Keratinocyte (primary cell): ENCODE measurements at regions not wholly inside any gene's neighbourhood (a gene's known extent, or its start where the extent isn't known, plus 50 kb on each side); places are given as distances from the start of the nearest gene placed in this dataset.

Source experiments
- CTCF ChIP-seq, 3 experiments: IDR thresholded peaks in 1 of 3; conservative IDR thresholded peaks in 1 of 3; optimal IDR thresholded peaks in 1 of 3; 2 replicates in 2 of 3; 3 replicates in 1 of 3; pipeline versions ENCODE3 to v1.5.1; 2011; ENCODE audit warnings: low read length in 3 of 3, mild to moderate bottlenecking in 3 of 3, moderate library complexity in 2 of 3, control low read depth in 1 of 3, inconsistent platforms in 1 of 3; ENCODE audit not compliant: insufficient read depth in 2 of 3; ENCODE audit errors: extremely low read depth in 1 of 3
- EZH2 ChIP-seq: IDR thresholded peaks from one replicate; pipeline ENCODE4 v1.6.1; 2012; ENCODE audit warnings: inconsistent platforms, mild to moderate bottlenecking, low read length, moderate library complexity

GRCh38 chr12:67726868-67727267 lies 78.3 kb downstream of the DYRK2 start:
- TF ChIP-seq CTCF (optimal IDR thresholded peaks at IDR 0.05 in 1 of 3, IDR thresholded peaks at IDR 0.05 in 1 of 3, conservative IDR thresholded peaks at IDR 0.05 in 1 of 3; ENCODE audit: extremely low read depth in 1 of 3, insufficient read depth in 2 of 3, low read length in 3 of 3) (no peak), EZH2 (no peak)
